ENCODE measurements at regions not wholly inside any gene's neighbourhood (a gene's known extent, or its start where the extent isn't known, plus 50 kb on each side); places are given as distances from the start of the nearest gene placed in this dataset.
A peak's percentile ranks its signal among the peaks of the same experiment; 100 is the strongest.

DNA sequence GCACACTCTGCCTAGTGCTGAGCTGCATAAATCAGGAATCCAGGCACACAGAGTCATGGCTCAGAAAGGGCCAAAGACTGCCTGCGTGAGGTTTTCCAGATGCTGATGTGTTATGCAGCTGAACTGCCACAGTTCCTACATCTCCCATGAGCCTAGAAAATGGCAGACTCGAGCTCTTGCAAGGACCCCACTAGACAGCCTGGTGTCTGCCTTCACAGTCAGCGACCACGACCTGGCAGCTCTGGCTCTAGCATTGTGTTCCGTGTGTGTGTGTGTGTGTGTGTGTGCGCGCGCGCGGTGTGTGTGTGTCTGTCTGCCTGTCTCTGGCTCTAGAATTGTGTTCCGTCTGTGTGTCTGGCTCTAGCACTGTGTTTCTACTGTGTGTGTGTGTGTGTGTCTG, 203.6 kb upstream of the AGTR2 start:
- no peak for TF ChIP-seq NFIC (IDR thresholded peaks at IDR 0.05)
- no peak for TF ChIP-seq FOXM1 (IDR thresholded peaks at IDR 0.05; ENCODE audit: borderline replicate concordance, low read depth)
- TF ChIP-seq, protein P1, sequence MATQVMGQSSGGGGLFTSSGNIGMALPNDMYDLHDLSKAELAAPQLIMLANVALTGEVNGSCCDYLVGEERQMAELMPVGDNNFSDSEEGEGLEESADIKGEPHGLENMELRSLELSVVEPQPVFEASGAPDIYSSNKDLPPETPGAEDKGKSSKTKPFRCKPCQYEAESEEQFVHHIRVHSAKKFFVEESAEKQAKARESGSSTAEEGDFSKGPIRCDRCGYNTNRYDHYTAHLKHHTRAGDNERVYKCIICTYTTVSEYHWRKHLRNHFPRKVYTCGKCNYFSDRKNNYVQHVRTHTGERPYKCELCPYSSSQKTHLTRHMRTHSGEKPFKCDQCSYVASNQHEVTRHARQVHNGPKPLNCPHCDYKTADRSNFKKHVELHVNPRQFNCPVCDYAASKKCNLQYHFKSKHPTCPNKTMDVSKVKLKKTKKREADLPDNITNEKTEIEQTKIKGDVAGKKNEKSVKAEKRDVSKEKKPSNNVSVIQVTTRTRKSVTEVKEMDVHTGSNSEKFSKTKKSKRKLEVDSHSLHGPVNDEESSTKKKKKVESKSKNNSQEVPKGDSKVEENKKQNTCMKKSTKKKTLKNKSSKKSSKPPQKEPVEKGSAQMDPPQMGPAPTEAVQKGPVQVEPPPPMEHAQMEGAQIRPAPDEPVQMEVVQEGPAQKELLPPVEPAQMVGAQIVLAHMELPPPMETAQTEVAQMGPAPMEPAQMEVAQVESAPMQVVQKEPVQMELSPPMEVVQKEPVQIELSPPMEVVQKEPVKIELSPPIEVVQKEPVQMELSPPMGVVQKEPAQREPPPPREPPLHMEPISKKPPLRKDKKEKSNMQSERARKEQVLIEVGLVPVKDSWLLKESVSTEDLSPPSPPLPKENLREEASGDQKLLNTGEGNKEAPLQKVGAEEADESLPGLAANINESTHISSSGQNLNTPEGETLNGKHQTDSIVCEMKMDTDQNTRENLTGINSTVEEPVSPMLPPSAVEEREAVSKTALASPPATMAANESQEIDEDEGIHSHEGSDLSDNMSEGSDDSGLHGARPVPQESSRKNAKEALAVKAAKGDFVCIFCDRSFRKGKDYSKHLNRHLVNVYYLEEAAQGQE (IDR thresholded peaks at IDR 0.05; ENCODE audit: low read depth): no peak
- no peak for TF ChIP-seq TAF1 (IDR thresholded peaks at IDR 0.05; ENCODE audit: low read depth)
- TF ChIP-seq, protein P2, sequence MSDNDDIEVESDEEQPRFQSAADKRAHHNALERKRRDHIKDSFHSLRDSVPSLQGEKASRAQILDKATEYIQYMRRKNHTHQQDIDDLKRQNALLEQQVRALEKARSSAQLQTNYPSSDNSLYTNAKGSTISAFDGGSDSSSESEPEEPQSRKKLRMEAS (IDR thresholded peaks at IDR 0.05): no peak
- TF ChIP-seq CREB1 (IDR thresholded peaks at IDR 0.05; ENCODE audit: low read depth): no peak
- TF ChIP-seq TCF12 (IDR thresholded peaks at IDR 0.05; ENCODE audit: low read depth): no peak
- TF ChIP-seq YY1 (IDR thresholded peaks at IDR 0.05; ENCODE audit: low read depth): no peak

DNA sequence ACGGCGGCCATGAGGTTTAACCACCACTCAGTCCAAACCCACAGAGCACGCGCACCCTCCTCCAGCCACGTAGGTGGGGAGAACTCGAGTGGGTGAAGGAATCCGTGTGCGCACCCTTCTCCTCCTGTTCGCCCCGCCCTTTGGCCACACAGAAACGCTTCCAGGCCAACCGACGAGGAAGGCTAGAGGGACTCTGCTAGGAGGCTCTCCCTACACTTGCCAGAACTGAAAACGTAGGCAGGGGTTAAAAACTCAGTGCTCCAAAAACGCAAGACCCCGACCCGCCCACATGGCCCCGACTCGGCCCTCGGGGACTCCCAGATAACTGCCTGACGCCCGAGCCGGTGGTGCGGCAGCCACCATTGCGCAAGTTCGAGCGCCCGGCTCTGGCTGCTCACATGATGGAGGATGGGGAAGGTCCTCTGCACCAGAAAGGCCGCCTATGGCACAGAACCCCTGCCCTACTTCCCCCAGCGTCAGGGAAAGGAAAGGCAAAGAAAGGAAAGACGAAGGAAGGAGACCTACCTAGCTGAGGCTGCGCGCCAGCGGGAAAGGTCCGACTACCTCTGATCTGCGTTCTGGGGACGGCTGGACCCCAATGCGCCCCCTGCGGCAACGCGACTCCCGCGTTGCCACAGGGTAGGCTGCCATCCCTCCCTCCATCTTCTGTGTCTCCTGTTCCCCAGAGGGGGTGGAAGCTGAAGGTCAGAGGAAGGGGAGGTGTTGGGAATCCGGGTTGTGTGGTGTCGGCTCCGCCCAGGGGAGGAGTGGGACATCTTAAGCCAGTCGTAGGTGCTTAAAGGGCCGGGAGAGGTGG, 201.9 kb upstream of the AGTR2 start:
- TF ChIP-seq CEBPB (IDR thresholded peaks at IDR 0.05): peak; percentile 91
- TF ChIP-seq, protein P2 (IDR thresholded peaks at IDR 0.05): peak; percentile 10; the same call in 1 of the 2 replicates
- TF ChIP-seq YY1 (IDR thresholded peaks at IDR 0.05; ENCODE audit: low read depth): peak; percentile 71; the same call in 1 of the 2 replicates
- TF ChIP-seq, protein P3, sequence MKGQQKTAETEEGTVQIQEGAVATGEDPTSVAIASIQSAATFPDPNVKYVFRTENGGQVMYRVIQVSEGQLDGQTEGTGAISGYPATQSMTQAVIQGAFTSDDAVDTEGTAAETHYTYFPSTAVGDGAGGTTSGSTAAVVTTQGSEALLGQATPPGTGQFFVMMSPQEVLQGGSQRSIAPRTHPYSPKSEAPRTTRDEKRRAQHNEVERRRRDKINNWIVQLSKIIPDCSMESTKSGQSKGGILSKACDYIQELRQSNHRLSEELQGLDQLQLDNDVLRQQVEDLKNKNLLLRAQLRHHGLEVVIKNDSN (IDR thresholded peaks at IDR 0.05): no peak

DNA sequence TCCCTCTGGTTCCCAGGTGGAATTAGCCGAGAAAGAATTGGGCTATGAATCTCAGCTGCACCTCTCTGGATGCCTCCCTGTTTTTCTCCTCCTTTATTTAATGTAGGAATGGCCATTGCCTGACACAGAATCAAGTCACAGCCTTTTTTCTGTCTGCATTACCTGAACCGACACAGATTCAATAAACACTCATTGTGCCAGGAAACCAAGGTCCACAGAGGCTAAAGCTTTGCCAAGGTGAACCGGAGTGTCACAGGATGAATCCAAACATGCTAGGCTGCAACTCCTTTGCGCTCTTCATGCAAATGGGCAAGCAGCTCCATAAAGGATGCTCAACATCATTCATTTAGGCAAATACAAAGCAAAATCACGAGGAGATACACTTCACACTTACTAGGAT, 199.8 kb upstream of the AGTR2 start:
- no peak for TF ChIP-seq TEAD4 (IDR thresholded peaks at IDR 0.05)
- TF ChIP-seq, protein P1 (IDR thresholded peaks at IDR 0.05; ENCODE audit: low read depth): no peak
- no peak for TF ChIP-seq ZBTB7A (IDR thresholded peaks at IDR 0.05; ENCODE audit: low read depth)
- TF ChIP-seq NFIC (IDR thresholded peaks at IDR 0.05): no peak
- no peak for TF ChIP-seq RAD21 (IDR thresholded peaks at IDR 0.05; ENCODE audit: low read depth)

DNA sequence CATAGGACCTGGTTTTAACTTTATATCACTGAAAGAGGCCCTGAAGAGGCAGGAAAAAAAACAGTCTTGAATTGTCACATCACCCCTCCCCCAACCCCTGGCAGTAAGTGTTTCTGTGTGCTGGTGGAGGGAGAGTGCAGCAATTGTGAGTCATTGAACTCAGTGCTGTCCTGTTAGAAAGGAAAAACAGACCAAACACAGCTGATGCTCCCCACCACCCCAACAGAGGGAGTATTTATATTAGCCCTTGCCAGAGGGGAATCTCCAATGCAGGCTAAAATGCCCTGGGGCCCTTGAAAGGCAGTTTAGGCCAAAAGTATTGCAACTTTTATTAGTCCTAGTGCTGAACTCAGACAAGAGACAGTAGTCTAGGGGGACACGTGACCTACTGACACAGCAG, 197.8 kb upstream of the AGTR2 start:
- TF ChIP-seq TEAD4 (IDR thresholded peaks at IDR 0.05): no peak
- TF ChIP-seq CREB1 (IDR thresholded peaks at IDR 0.05; ENCODE audit: low read depth): no peak
- TF ChIP-seq, protein P1 (IDR thresholded peaks at IDR 0.05; ENCODE audit: low read depth): no peak
- no peak for TF ChIP-seq CEBPB (IDR thresholded peaks at IDR 0.05)
- TF ChIP-seq RAD21 (IDR thresholded peaks at IDR 0.05; ENCODE audit: low read depth): no peak
- no peak for TF ChIP-seq EGR1 (IDR thresholded peaks at IDR 0.05)
- no peak for TF ChIP-seq YY1 (IDR thresholded peaks at IDR 0.05; ENCODE audit: low read depth)
- no peak for TF ChIP-seq TCF12 (IDR thresholded peaks at IDR 0.05; ENCODE audit: low read depth)
- TF ChIP-seq TAF1 (IDR thresholded peaks at IDR 0.05; ENCODE audit: low read depth): no peak
- TF ChIP-seq, protein P3 (IDR thresholded peaks at IDR 0.05): no peak
- no peak for TF ChIP-seq ZBTB7A (IDR thresholded peaks at IDR 0.05; ENCODE audit: low read depth)
- no peak for TF ChIP-seq FOXM1 (IDR thresholded peaks at IDR 0.05; ENCODE audit: borderline replicate concordance, low read depth)
- TF ChIP-seq, protein P2 (IDR thresholded peaks at IDR 0.05): no peak
- TF ChIP-seq EP300 (IDR thresholded peaks at IDR 0.05; ENCODE audit: borderline replicate concordance): no peak
- no peak for TF ChIP-seq NFIC (IDR thresholded peaks at IDR 0.05)
